CD4-positive, alpha-beta T cell treated with Interleukin-15 for 1 hour (primary cell): ENCODE measurements at regions not wholly inside any gene's neighbourhood (a gene's known extent, or its start where the extent isn't known, plus 50 kb on each side); places are given as distances from the start of the nearest gene placed in this dataset.
"Not testable (repeated sequence)": the region's sequence is repeated elsewhere in the genome, so short reads cannot be mapped to it uniquely, and the experiment has no call there.

ENCODE experiments used
- DNase-seq: peaks from one replicate; pipeline ENCODE4 v3.0.0-alpha.2; 2020

DNA sequence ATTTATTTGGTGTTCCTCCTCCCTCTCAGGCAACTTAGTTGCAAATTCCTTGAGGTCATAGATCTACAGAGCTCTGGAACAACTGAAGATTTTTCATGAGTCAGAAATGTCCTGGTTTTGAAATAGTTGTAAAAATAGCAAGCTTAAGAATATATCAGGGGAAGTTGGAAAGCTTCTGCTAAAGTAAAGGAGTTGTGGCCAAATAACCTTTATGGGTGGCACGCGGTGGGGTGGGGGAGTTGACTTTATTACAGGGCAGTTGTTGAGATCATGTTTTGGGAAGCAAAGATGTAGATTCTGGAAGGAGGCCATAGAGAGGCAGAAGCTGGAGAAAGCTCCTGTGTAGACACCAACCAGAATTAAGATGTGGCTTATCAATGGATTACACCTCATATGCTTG lies 326.0 kb upstream of the MTPN start:
- DNase-seq, result no peak

DNA sequence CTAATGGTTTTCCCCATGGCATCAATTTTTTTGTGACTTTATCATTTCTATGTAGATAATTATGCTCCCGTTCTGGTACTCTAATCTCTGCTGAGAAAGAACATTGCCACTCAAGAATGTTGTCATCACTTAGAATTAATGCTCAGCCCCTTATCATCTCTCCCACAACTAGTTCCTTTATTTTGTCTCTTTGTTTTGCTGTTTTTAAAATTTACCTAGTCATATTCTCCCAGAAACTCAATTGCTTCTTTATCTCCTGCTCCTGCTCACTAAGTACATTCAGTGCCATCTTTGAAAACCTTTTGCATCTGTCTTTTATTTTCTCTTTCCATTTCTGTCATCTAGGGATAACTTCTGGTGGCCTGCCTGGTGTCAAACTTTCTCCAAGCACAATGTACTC lies 324.9 kb upstream of the MTPN start:
- DNase-seq, result no peak

DNA sequence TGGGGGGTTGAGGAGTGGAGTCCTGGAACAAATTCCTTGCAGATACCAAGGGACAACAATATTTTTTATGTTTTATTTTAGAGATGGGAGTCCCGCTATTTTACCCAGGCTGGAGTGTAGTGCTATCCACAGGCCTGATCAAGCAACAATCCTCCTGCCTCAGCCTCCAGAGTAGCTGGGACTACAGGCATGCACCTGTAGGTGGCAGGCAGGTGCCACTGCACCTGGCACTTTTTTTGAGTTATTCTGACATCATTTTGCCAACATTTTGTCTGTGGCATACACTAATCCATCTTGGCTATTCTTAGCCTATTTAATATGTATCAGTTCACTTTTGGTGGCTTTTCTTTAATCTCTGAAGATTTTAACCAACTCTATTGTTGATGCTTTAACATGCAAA lies 317.8 kb upstream of the MTPN start:
- DNase-seq, result no peak

DNA sequence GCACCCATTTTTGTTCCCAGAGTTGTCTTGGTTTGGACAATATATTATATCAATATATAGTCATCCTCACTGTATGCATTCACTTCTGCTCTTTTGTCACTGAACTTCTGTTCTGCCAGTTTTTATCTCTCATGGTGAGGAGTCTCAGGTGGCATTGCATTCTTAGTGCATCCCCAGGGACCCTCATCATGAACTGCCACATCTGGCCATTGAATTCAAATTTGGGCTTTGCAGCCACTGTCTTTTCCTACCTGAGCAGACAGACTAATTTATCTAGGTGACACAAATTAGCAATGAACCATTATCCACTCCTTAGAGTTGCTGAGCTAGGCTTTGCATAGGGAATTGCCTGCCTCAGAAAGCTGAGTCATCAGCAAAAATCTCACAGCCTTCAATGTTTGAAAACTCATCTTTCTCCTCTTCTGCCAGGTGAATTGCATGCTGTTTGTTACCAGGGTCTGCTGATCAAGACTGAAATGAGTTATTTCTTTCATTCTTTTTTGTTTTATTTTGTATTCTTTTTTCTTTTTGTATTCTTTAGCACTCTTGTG lies 316.8 kb upstream of the MTPN start:
- no peak for DNase-seq

DNA sequence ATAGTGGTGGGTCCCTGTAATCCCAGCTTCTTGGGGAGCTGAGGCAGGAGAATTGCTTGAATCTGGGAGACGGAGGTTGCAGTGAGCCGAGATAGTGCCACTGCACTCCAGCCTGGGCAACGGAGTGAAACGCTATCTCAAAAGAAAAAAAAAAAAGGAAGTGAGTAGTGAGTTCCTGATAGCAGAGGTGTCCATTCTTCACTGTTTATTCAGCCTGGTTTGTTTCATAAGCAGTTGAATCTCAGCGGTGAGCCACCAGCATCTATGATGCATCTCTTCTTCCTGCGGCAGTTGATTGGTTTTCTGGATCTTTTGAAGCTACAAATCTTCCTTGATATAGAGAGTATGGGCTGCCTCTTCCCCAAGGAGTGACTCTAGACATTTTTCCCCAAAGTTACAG lies 316.1 kb upstream of the MTPN start:
- no peak for DNase-seq

DNA sequence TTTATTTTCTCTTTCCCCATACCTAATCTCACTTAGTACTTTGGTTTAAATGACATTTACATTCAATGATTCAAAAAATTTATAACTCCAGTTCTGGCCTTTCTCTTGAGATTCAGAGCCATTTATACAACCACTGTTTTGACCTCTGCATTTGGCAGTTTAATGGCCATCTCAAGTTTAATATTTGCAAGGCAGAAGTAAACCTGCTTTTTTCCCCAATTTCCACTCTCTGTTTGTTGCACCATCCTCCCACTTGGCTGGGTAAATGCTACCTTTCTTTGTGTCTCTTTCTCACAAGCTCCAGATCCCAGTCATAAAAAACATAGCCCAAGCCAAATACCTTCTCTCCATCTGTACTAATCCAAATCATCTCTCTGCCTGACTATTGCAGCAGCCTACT lies 315.2 kb upstream of the MTPN start:
- DNase-seq, result no peak

- no peak for DNase-seq
These were observed 313.2 kb upstream of the MTPN start for GRCh38 chr7:136290351-136290750.

- no peak for DNase-seq
These were observed 300.9 kb upstream of the MTPN start for GRCh38 chr7:136278057-136278456.

GRCh38 chr7:136275794-136276193 lies 298.6 kb upstream of the MTPN start:
- DNase-seq, result no peak

- no peak for DNase-seq
These were observed 297.6 kb upstream of the MTPN start for GRCh38 chr7:136274636-136275345.

DNA sequence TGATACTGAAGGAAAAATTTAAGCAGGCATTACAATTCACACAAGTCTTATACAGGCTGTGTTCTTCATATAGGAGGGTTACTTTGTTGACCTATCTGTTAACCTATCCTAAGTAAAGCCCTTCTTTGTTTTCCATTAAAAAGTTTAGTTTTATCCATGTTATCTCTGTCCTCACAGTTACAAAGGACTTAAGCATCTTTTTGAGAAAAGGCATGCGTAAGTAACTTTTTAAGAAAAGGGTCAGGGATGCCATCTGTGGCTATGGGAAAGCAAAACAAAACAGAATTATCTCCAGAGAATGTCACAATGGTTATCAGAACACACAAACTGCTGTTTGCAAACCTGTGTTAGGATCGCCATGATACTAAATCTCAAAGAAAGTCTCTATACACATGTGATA lies 295.8 kb upstream of the MTPN start:
- no peak for DNase-seq

DNA sequence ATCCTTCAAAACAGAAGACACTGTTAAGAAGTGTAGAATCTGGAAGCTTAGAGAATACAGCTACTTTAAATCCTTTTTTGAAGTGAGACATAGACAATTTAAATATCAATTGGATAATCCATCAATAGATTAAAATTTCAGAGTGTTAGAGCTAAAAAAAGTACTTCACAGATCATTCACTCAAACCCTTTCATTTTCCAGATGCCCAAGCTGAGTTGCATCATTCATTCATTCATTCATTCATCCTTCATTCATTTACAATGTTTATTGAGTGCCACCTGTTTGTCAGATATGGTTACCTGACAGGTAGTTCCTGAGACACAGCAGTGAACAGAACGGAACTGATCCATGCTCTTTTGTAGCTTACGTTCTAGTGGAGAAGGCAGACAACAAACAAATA lies 290.7 kb upstream of the MTPN start:
- no peak for DNase-seq

- DNase-seq, result no peak
These were observed 289.3 kb upstream of the MTPN start for GRCh38 chr7:136266457-136266856.

- not testable (repeated sequence) for DNase-seq
These were observed 287.1 kb upstream of the MTPN start for GRCh38 chr7:136264304-136264703.

- DNase-seq, result not testable (repeated sequence)
These were observed 286.1 kb upstream of the MTPN start for GRCh38 chr7:136263112-136263860.

- not testable (repeated sequence) for DNase-seq
These were observed 283.4 kb upstream of the MTPN start for GRCh38 chr7:136260591-136260990.

- DNase-seq, result no peak
These were observed 281.9 kb upstream of the MTPN start for GRCh38 chr7:136259074-136259473.

DNA sequence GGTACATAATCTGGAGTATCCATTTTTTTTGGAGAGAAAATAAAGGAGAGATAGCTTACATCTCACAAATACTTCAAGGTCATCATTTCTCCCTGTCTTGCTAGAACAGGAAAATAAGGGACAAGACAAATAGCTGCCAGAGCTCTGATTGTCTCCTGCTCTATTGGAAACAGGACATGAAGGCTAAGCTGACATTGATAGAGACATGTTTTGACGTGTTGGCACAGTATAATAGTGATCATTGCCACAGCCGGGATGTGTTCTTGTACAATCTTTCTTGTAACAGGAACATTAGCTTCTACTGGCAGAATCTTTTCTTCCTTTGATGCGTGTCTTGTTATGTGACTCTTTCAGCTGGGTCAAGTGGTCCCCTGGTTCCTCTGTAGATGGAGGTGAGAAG lies 279.3 kb upstream of the MTPN start:
- DNase-seq, result no peak

- DNase-seq, result no peak
These were observed 277.0 kb upstream of the MTPN start for GRCh38 chr7:136254148-136254547.

- no peak for DNase-seq
These were observed 274.7 kb upstream of the MTPN start for GRCh38 chr7:136251826-136252225.

GRCh38 chr7:136247211-136247610 lies 270.1 kb upstream of the MTPN start:
- no peak for DNase-seq

- no peak for DNase-seq
These were observed 268.3 kb upstream of the MTPN start for GRCh38 chr7:136245327-136246004.

- DNase-seq, result no peak
These were observed 256.9 kb upstream of the MTPN start for GRCh38 chr7:136234040-136234439.

DNA sequence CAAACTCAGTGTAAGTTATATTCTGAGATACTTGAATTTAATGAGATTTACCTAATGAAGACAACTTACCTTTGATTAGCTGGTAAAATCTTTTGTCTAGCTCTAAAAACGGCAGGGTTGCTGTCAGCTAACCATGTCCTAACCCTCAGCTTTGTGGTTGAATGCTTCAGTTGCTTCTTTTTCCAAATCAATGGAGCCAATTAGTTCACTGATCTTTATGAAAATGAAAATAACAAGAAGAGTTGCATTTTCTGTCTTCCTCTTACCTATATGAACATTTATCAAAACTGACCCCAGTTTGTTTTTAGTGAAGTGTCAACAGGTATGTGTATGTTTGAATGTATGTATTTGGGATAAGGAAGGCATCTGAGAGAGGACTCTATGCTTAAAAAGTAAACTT lies 253.1 kb upstream of the MTPN start:
- DNase-seq, result no peak
